ENCODE measurements at regions not wholly inside any gene's neighbourhood (a gene's known extent, or its start where the extent isn't known, plus 50 kb on each side); places are given as distances from the start of the nearest gene placed in this dataset.

DNA sequence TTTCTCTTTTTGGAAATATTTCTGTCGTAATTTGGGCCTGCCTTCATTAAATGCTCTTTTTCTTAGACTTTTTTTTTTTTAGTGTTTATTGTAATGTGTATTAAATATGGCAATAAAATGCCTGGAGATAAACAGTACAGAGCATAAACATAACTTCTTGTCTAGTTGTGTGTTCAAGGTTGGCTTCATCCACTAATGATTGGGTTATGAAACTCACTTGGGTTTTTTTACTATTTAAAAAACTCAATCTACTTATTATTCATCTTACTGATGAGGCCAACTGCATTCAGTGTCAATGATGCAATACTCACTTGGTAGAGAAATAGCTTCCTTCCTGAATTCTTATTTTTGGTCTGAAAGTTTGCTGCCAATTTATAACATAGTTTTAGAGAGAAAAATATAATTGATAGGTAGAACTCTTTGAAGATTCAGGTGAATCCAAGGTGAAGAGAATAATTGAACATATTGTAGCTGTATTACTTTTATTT, 144.2 kb upstream of the NABP1 start:
- Mint-ChIP-seq H3K36me3 (ENCODE audit: low read depth) (no peaks in the 10 kb centered on the region), H3K4me1 (peaks cover 7% of the 10 kb centered on the region), H3K27me3 (no peaks in the 10 kb centered on the region), H3K4me3 (no peak overlapping the region), H3K9me3 (peaks cover 4% of the 10 kb centered on the region), H3K27ac (no peak overlapping the region)
- DNase-seq (no peak), ATAC-seq (no peak)

DNA sequence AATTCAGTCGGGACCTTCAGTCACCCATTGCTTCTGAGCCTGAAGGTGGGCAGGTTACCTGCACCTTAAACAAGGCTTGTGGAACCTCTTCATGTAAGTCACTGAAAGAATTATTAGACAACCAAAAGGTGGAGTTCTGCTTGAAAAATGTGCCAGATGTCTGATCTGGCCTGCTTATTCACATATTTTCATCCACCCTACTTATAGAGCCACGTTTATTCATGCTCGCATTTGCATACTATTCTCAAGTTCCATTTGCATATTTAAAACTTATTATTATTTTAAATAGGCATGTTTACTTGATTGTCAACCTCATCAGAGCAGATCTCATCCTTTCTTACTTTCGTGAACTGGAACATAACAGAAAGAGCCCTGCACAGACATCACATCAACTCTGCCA, 140.0 kb upstream of the NABP1 start:
- H3K4me3 Mint-ChIP-seq: no peak overlapping the region

DNA sequence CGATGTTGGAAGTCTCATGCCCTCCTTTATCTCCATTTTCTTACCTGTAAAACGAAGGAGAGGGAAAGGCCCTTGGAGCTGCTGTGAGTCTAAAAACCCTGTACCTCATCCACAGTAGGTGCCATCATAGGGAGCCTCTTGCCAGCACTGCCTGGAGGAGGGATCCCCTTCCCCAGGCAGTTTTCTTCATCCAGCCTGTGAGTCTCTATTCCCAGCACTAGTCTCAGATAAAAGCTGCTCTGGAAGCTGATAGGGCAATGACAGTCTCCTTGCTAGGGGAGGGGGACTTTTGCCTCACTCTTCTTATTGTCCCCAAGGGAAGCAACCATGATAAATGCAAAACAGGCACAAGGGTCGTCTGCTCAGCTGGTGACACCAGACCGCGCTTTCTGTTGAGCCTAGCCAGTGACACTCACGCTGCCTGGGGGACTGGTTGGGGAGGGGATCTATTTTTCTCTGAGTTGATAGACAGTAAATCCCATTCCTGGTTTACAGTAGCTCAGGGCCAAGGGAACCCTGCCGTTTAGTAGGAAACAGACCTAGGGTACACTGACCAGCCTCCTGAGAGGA, 139.5 kb upstream of the NABP1 start:
- H3K36me3 Mint-ChIP-seq (ENCODE audit: low read depth): no peaks in the 10 kb centered on the region
- DNase-seq (no peak), ATAC-seq (no peak)
- peaks cover 4% of the 10 kb centered on the region for H3K9me3 Mint-ChIP-seq
- no peak overlapping the region for H3K27ac Mint-ChIP-seq
- H3K4me3 Mint-ChIP-seq: no peak overlapping the region
- H3K27me3 Mint-ChIP-seq: no peaks in the 10 kb centered on the region
- H3K4me1 Mint-ChIP-seq: no peaks in the 10 kb centered on the region

More for the DNA sequence above, 140.0 kb upstream of the NABP1 start:
- no peak for DNase-seq
- no peak overlapping the region for H3K27ac Mint-ChIP-seq
- no peaks in the 10 kb centered on the region for H3K27me3 Mint-ChIP-seq
- no peak for ATAC-seq
- no peaks in the 10 kb centered on the region for H3K36me3 Mint-ChIP-seq (ENCODE audit: low read depth)
- no peaks in the 10 kb centered on the region for H3K4me1 Mint-ChIP-seq
- H3K9me3 Mint-ChIP-seq: peaks cover 4% of the 10 kb centered on the region

DNA sequence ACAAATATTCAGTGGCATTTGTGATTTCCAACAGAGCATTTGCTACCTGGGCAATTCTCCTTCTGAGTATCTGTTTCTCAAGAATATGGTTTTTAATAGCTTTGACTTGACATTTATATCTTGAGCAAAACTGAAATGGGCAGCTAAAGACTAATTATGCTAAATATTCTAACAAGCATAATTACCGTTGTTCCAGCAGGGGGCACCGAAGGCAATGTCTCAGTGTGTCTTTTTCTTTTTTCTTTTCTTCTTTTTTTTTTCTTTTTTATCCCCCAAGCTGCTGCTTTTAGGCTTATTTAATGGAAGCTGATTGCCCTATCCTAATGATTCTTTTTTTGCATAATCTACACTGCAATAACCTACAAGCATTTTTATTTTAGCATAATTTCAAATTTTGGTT, 138.9 kb upstream of the NABP1 start:
- DNase-seq: peak; percentile 30
- Mint-ChIP-seq H3K36me3 (ENCODE audit: low read depth) (no peaks in the 10 kb centered on the region), H3K4me1 (no peaks in the 10 kb centered on the region), H3K27ac (no peak overlapping the region), H3K27me3 (no peaks in the 10 kb centered on the region), H3K9me3 (peaks cover 4% of the 10 kb centered on the region), H3K4me3 (no peak overlapping the region)
- ATAC-seq: no peak

- ATAC-seq (no peak), DNase-seq (no peak)
- H3K4me3 Mint-ChIP-seq: no peak overlapping the region
- H3K36me3 Mint-ChIP-seq (ENCODE audit: low read depth): no peaks in the 10 kb centered on the region
- H3K4me1 Mint-ChIP-seq: no peaks in the 10 kb centered on the region
- no peaks in the 10 kb centered on the region for H3K27me3 Mint-ChIP-seq
- no peak overlapping the region for H3K27ac Mint-ChIP-seq
- H3K9me3 Mint-ChIP-seq: peaks cover 13% of the 10 kb centered on the region
Measured at GRCh38 chr2:191540681-191541080, 137.3 kb upstream of the NABP1 start.

DNA sequence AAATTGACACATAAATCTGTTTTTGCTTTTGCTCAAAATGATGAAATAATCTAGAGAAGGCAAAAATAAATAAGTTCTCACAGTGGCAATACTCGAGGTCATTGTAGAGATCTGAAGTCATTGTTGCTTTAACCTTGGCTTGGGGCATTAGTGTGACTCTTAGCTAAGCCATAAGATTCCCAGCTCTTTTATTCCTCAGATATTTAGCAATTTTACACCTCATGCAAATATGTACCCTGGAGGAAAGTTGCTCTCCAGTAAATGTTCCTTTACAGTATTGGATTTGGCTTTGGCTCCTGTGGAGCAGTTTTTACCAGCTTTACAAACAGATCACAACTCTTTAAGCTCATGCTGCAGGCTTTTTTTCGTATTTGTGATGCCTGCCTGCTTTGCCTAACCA, 134.2 kb upstream of the NABP1 start:
- DNase-seq: no peak

GRCh38 chr2:191544461-191545062, 133.4 kb upstream of the NABP1 start:
- peaks cover 10% of the 10 kb centered on the region for H3K9me3 Mint-ChIP-seq
- H3K27ac Mint-ChIP-seq: no peak overlapping the region
- DNase-seq (no peak), ATAC-seq (no peak)
- H3K27me3 Mint-ChIP-seq: peaks cover 2% of the 10 kb centered on the region
- H3K4me3 Mint-ChIP-seq: no peak overlapping the region
- H3K36me3 Mint-ChIP-seq (ENCODE audit: low read depth): no peaks in the 10 kb centered on the region
- no peaks in the 10 kb centered on the region for H3K4me1 Mint-ChIP-seq

More for the DNA sequence above, 134.2 kb upstream of the NABP1 start:
- Mint-ChIP-seq H3K27me3 (no peaks in the 10 kb centered on the region), H3K4me1 (no peaks in the 10 kb centered on the region), H3K4me3 (no peak overlapping the region), H3K27ac (no peak overlapping the region), H3K36me3 (ENCODE audit: low read depth) (no peaks in the 10 kb centered on the region), H3K9me3 (peaks cover 10% of the 10 kb centered on the region)
- ATAC-seq: no peak

DNA sequence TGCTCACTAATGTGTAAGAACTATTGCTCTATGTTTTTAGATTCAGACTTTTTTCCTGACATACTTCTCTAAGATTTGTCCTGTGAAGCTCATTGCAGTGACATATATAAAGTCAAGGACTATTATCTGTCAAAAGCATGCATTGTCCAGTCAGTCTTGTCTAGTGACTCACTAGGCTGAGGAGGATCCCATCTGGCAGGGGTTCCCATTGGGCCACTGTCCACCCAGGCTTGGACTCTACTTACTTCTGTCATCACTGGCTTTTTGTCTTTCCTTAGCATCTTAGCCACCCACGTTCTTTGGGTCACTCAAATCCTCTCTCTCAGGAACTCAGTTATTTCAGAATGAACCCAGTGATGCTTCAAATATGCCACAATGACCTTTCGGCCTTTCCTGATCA, 132.6 kb upstream of the NABP1 start:
- H3K27me3 Mint-ChIP-seq: peaks cover 2% of the 10 kb centered on the region
- no peak for ATAC-seq
- no peaks in the 10 kb centered on the region for H3K36me3 Mint-ChIP-seq (ENCODE audit: low read depth)
- no peak for DNase-seq
- no peak overlapping the region for H3K27ac Mint-ChIP-seq
- peaks cover 10% of the 10 kb centered on the region for H3K9me3 Mint-ChIP-seq
- no peak overlapping the region for H3K4me3 Mint-ChIP-seq
- no peaks in the 10 kb centered on the region for H3K4me1 Mint-ChIP-seq

GRCh38 chr2:191552066-191552465, 125.9 kb upstream of the NABP1 start:
- Mint-ChIP-seq H3K4me1 (peaks cover 1% of the 10 kb centered on the region), H3K27me3 (peaks cover 4% of the 10 kb centered on the region), H3K36me3 (ENCODE audit: low read depth) (no peaks in the 10 kb centered on the region), H3K27ac (no peak overlapping the region), H3K9me3 (no peaks in the 10 kb centered on the region), H3K4me3 (no peak overlapping the region)
- no peak for DNase-seq
- ATAC-seq: no peak

DNA sequence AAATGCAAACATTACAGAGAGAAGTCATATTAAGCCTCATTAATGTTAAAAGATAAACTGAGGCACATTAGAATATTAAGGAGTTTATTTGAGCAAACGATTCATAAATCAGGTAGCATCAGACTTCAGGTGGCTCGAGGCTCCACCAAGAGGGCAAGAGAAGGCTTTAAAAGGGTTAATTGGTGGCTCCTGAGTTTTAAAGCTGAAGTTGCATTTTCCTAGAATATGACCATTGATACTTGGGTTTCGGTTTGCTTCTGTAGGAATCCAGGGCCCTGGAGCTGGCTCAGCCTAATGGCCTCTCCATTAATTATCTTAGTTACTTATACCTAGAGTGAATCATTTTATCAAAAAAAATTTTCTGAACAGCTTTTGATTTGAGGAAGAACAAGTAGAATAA, 123.7 kb upstream of the NABP1 start:
- H3K27me3 Mint-ChIP-seq: peaks cover 4% of the 10 kb centered on the region
- no peak for ATAC-seq
- no peaks in the 10 kb centered on the region for H3K9me3 Mint-ChIP-seq
- DNase-seq: no peak
- H3K36me3 Mint-ChIP-seq (ENCODE audit: low read depth): no peaks in the 10 kb centered on the region
- no peak overlapping the region for H3K27ac Mint-ChIP-seq
- peaks cover 1% of the 10 kb centered on the region for H3K4me1 Mint-ChIP-seq
- no peak overlapping the region for H3K4me3 Mint-ChIP-seq

- Mint-ChIP-seq H3K9me3 (no peaks in the 10 kb centered on the region), H3K4me1 (peaks cover 1% of the 10 kb centered on the region), H3K36me3 (ENCODE audit: low read depth) (no peaks in the 10 kb centered on the region), H3K27ac (no peak overlapping the region), H3K27me3 (peaks cover 2% of the 10 kb centered on the region), H3K4me3 (no peak overlapping the region)
- DNase-seq (peak; percentile 83), ATAC-seq (peak; percentile 76)
Measured at GRCh38 chr2:191555092-191555742, 122.7 kb upstream of the NABP1 start.

GRCh38 chr2:191556463-191556862, 121.5 kb upstream of the NABP1 start:
- H3K27ac Mint-ChIP-seq: no peak overlapping the region
- H3K4me3 Mint-ChIP-seq: no peak overlapping the region
- peaks cover 1% of the 10 kb centered on the region for H3K4me1 Mint-ChIP-seq
- no peaks in the 10 kb centered on the region for H3K36me3 Mint-ChIP-seq (ENCODE audit: low read depth)
- H3K9me3 Mint-ChIP-seq: no peaks in the 10 kb centered on the region
- H3K27me3 Mint-ChIP-seq: peaks cover 2% of the 10 kb centered on the region
- no peak for DNase-seq
- no peak for ATAC-seq

DNA sequence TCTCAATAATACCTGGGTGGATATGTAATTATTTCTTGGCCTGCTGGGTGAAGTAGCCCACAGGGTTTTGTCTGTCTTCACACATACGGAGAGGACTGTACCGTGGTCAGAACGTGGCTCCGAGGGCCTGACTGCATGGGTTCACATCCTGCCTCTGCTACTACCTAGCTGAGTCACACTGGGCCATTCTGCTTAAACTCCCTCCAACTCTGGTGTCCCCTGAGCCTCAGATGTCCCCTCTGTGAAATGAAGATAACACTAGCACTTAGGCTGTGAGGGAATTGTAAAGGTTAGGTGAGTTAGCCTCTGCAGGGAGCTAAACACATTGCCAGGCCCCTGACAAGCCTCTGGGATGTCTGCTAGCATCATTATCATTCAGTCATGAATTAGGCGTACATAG, 120.1 kb upstream of the NABP1 start:
- H3K36me3 Mint-ChIP-seq (ENCODE audit: low read depth): no peaks in the 10 kb centered on the region
- peaks cover 7% of the 10 kb centered on the region for H3K27me3 Mint-ChIP-seq
- H3K9me3 Mint-ChIP-seq: no peaks in the 10 kb centered on the region
- no peak for DNase-seq
- ATAC-seq: peak; percentile 62
- H3K27ac Mint-ChIP-seq: peak overlapping the region; percentile 1
- H3K4me1 Mint-ChIP-seq: peaks cover 1% of the 10 kb centered on the region
- no peak overlapping the region for H3K4me3 Mint-ChIP-seq

DNA sequence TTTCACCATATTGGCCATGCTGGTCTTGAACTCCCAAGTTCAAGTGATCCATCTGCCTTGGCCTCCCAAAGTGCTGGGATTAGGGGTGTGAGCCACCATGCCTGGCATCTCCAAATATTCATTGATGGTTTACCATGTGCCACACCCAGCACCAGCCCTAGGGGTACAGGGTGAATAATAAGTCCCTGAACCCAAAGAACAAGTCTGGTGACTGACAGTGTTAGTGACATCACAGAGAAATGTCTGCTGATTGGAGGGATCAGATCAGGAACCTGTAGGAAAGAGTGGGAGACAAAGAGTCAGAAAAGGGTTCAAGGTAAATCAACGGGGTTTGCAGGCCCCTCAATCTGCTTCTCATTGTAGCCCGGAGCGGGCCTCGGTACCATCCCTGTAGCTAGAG, 118.4 kb upstream of the NABP1 start:
- Mint-ChIP-seq H3K4me1 (peaks cover 1% of the 10 kb centered on the region), H3K27ac (no peak overlapping the region)

GRCh38 chr2:191560411-191560980, 117.4 kb upstream of the NABP1 start:
- Mint-ChIP-seq H3K36me3 (ENCODE audit: low read depth) (no peaks in the 10 kb centered on the region), H3K27me3 (peaks cover 19% of the 10 kb centered on the region), H3K27ac (no peak overlapping the region), H3K9me3 (no peaks in the 10 kb centered on the region), H3K4me1 (peaks cover 3% of the 10 kb centered on the region), H3K4me3 (no peak overlapping the region)
- no peak for ATAC-seq
- DNase-seq: no peak

More for the DNA sequence above, 118.4 kb upstream of the NABP1 start:
- no peak overlapping the region for H3K4me3 Mint-ChIP-seq
- peaks cover 14% of the 10 kb centered on the region for H3K27me3 Mint-ChIP-seq
- ATAC-seq (no peak), DNase-seq (no peak)
- H3K9me3 Mint-ChIP-seq: no peaks in the 10 kb centered on the region
- H3K36me3 Mint-ChIP-seq (ENCODE audit: low read depth): no peaks in the 10 kb centered on the region

Data from activated naive CD8-positive, alpha-beta T cell treated with anti-CD3 and anti-CD28 coated beads, Interleukin-2, amount 50 U/mL, for 24 hours (primary cell).